CD8-positive, alpha-beta memory T cell (primary cell): ENCODE measurements at regions not wholly inside any gene's neighbourhood (a gene's known extent, or its start where the extent isn't known, plus 50 kb on each side); places are given as distances from the start of the nearest gene placed in this dataset.

Source experiments
- CTCF ChIA-PET: fragments of 350-600 bp; sonication (Branson Sonifier 250); formaldehyde crosslinking; loops from one replicate; lab custom pipeline; 2021; ENCODE audit warnings: antibody characterized with exemption; lab: Charles Lee
- POLR2A ChIA-PET: fragments of 350-600 bp; sonication (Branson Sonifier 250); formaldehyde crosslinking; loops from one replicate; lab custom pipeline; 2021; ENCODE audit warnings: antibody characterized with exemption; lab: Charles Lee
- DNase-seq, 5 donors: peaks; one replicate each; pipeline versions ENCODE4 v3.0.0 to v3.0.0-alpha.2; 2020 to 2022; ENCODE audit warnings: mixed read lengths in 1 of 5
- H3K27ac ChIP-seq: one replicate; pipeline ENCODE4 v1.7.0; 2013; ENCODE audit warnings: low read depth, mild to moderate bottlenecking, low read length, moderate library complexity
- H3K27me3 ChIP-seq: 2 replicates; pipeline ENCODE4 v1.7.0; 2013; ENCODE audit warnings: low read length, mild to moderate bottlenecking; ENCODE audit not compliant: insufficient read depth, poor library complexity, severe bottlenecking
- H3K36me3 ChIP-seq: 2 replicates; pipeline ENCODE4 v1.7.0; 2013; ENCODE audit warnings: mild to moderate bottlenecking, low read length, moderate library complexity; ENCODE audit not compliant: insufficient read depth
- H3K4me1 ChIP-seq: 2 replicates; pipeline ENCODE4 v1.7.0; 2013; ENCODE audit warnings: mild to moderate bottlenecking, low read length, moderate library complexity; ENCODE audit not compliant: insufficient read depth
- H3K4me3 ChIP-seq: 2 replicates; pipeline ENCODE4 v1.7.0; 2013; ENCODE audit warnings: mild to moderate bottlenecking, low read length
- H3K9me3 ChIP-seq: 2 replicates; pipeline ENCODE4 v1.7.0; 2013; ENCODE audit warnings: mild to moderate bottlenecking, low read length
- H3K27ac Mint-ChIP-seq, 8 donors: one replicate each; pipeline ENCODE4 v1.8.0; 2020 to 2021; ENCODE audit warnings: mixed read lengths in 8 of 8, mild to moderate bottlenecking in 6 of 8, inconsistent platforms in 3 of 8, moderate library complexity in 3 of 8
- H3K27me3 Mint-ChIP-seq, 2 donors: one replicate each; pipeline ENCODE4 v1.8.0; 2020 to 2021; ENCODE audit warnings: mixed read lengths in 2 of 2, mild to moderate bottlenecking in 1 of 2, moderate library complexity in 1 of 2
- H3K36me3 Mint-ChIP-seq, 3 donors: one replicate each; pipeline ENCODE4 v1.8.0; 2020 to 2021; ENCODE audit warnings: mixed read lengths in 3 of 3, inconsistent platforms in 1 of 3, mild to moderate bottlenecking in 1 of 3
- H3K4me1 Mint-ChIP-seq, 3 donors: one replicate each; pipeline ENCODE4 v1.8.0; 2020 to 2021; ENCODE audit warnings: mixed read lengths in 3 of 3, inconsistent platforms in 1 of 3, mild to moderate bottlenecking in 1 of 3
- H3K4me3 Mint-ChIP-seq, 7 donors: one replicate each; pipeline ENCODE4 v1.8.0; 2020 to 2021; ENCODE audit warnings: mixed read lengths in 7 of 7, mild to moderate bottlenecking in 6 of 7, moderate library complexity in 4 of 7, inconsistent platforms in 2 of 7
- H3K9me3 Mint-ChIP-seq, 5 donors: one replicate each; pipeline ENCODE4 v1.8.0; 2020 to 2022; ENCODE audit warnings: mixed read lengths in 5 of 5, mild to moderate bottlenecking in 3 of 5, moderate library complexity in 2 of 5, inconsistent platforms in 1 of 5

GRCh38 chr5:18370531-18370930, 736.3 kb downstream of the TAF11L14 start:
- no peak overlapping the region for H3K27ac Mint-ChIP-seq
- Histone ChIP-seq H3K4me3 (no peak overlapping the region), H3K36me3 (no peaks in the 10 kb centered on the region), H3K27me3 (no peaks in the 10 kb centered on the region), H3K27ac (no peak overlapping the region), H3K4me1 (no peaks in the 10 kb centered on the region), H3K9me3 (no peaks in the 10 kb centered on the region)
- DNase-seq: no peak
- CTCF ChIA-PET: no interaction called here
- H3K4me3 Mint-ChIP-seq: no peak overlapping the region
- POLR2A ChIA-PET: no interaction called here
- peaks cover 0 to 3% (median 0%) of the 10 kb centered on the region in 3 donors for H3K36me3 Mint-ChIP-seq
- H3K9me3 Mint-ChIP-seq: peaks cover 0 to 9% (median 5%) of the 10 kb centered on the region in 5 donors
- H3K27me3 Mint-ChIP-seq: no peaks in the 10 kb centered on the region
- no peaks in the 10 kb centered on the region for H3K4me1 Mint-ChIP-seq

- Mint-ChIP-seq H3K9me3 (peaks cover 3 to 14% (median 6%) of the 10 kb centered on the region in 5 donors), H3K27me3 (no peaks in the 10 kb centered on the region), H3K4me3 (no peak overlapping the region), H3K4me1 (no peaks in the 10 kb centered on the region), H3K27ac (no peak overlapping the region), H3K36me3 (peaks cover 0 to 3% (median 0%) of the 10 kb centered on the region in 3 donors)
- no peaks in the 10 kb centered on the region for H3K4me1 ChIP-seq
- no peak for DNase-seq
- no peak overlapping the region for H3K27ac ChIP-seq
- H3K36me3 ChIP-seq: no peaks in the 10 kb centered on the region
- ChIA-PET CTCF (no interaction called here), POLR2A (no interaction called here)
- no peak overlapping the region for H3K4me3 ChIP-seq
- H3K27me3 ChIP-seq: no peaks in the 10 kb centered on the region
- no peaks in the 10 kb centered on the region for H3K9me3 ChIP-seq
Observed at GRCh38 chr5:18375641-18376040, 741.4 kb downstream of the TAF11L14 start.

GRCh38 chr5:18378066-18378465, 743.8 kb downstream of the TAF11L14 start:
- no peak overlapping the region for H3K27ac ChIP-seq
- ChIA-PET POLR2A (no interaction called here), CTCF (no interaction called here)
- H3K36me3 ChIP-seq: no peaks in the 10 kb centered on the region
- H3K4me3 Mint-ChIP-seq: no peak overlapping the region
- no peaks in the 10 kb centered on the region for H3K27me3 Mint-ChIP-seq
- no peak overlapping the region for H3K27ac Mint-ChIP-seq
- H3K9me3 Mint-ChIP-seq: peaks cover 3 to 14% (median 6%) of the 10 kb centered on the region in 5 donors
- H3K4me1 Mint-ChIP-seq: no peaks in the 10 kb centered on the region
- no peaks in the 10 kb centered on the region for H3K9me3 ChIP-seq
- DNase-seq: no peak
- H3K4me3 ChIP-seq: no peak overlapping the region
- H3K27me3 ChIP-seq: no peaks in the 10 kb centered on the region
- no peaks in the 10 kb centered on the region for H3K36me3 Mint-ChIP-seq
- H3K4me1 ChIP-seq: no peaks in the 10 kb centered on the region

GRCh38 chr5:18379189-18379588, 744.9 kb downstream of the TAF11L14 start:
- ChIA-PET CTCF (no interaction called here), POLR2A (no interaction called here)
- no peaks in the 10 kb centered on the region for H3K4me1 ChIP-seq
- no peak overlapping the region for H3K27ac ChIP-seq
- H3K36me3 ChIP-seq: no peaks in the 10 kb centered on the region
- no peaks in the 10 kb centered on the region for H3K27me3 ChIP-seq
- DNase-seq: no peak
- Mint-ChIP-seq H3K9me3 (peaks cover 3 to 14% (median 6%) of the 10 kb centered on the region in 5 donors), H3K4me3 (no peak overlapping the region), H3K27ac (no peak overlapping the region), H3K36me3 (no peaks in the 10 kb centered on the region), H3K27me3 (no peaks in the 10 kb centered on the region), H3K4me1 (no peaks in the 10 kb centered on the region)
- no peak overlapping the region for H3K4me3 ChIP-seq
- H3K9me3 ChIP-seq: no peaks in the 10 kb centered on the region

- Histone ChIP-seq H3K9me3 (no peaks in the 10 kb centered on the region), H3K27me3 (no peaks in the 10 kb centered on the region), H3K4me1 (no peaks in the 10 kb centered on the region), H3K36me3 (no peaks in the 10 kb centered on the region), H3K27ac (no peak overlapping the region), H3K4me3 (no peak overlapping the region)
- DNase-seq: no peak
- Mint-ChIP-seq H3K4me1 (no peaks in the 10 kb centered on the region), H3K4me3 (no peak overlapping the region), H3K27ac (no peak overlapping the region), H3K36me3 (no peaks in the 10 kb centered on the region), H3K27me3 (no peaks in the 10 kb centered on the region), H3K9me3 (peaks cover 0 to 8% (median 6%) of the 10 kb centered on the region in 5 donors)
- POLR2A ChIA-PET: no interaction called here
- CTCF ChIA-PET: interaction anchor here (1.2 kb wide), 1 partner anchor 13 kb away, joined by 3 read pairs; no protein-coding TSS in a partner anchor
Observed at GRCh38 chr5:18380729-18381362, 746.6 kb downstream of the TAF11L14 start.

- Histone ChIP-seq H3K9me3 (no peaks in the 10 kb centered on the region), H3K4me3 (no peak overlapping the region), H3K36me3 (no peaks in the 10 kb centered on the region), H3K4me1 (no peaks in the 10 kb centered on the region), H3K27ac (no peak overlapping the region), H3K27me3 (no peaks in the 10 kb centered on the region)
- H3K27me3 Mint-ChIP-seq: no peaks in the 10 kb centered on the region
- H3K4me1 Mint-ChIP-seq: no peaks in the 10 kb centered on the region
- H3K36me3 Mint-ChIP-seq: no peaks in the 10 kb centered on the region
- H3K27ac Mint-ChIP-seq: no peak overlapping the region
- H3K9me3 Mint-ChIP-seq: peaks cover 0 to 2% (median 0%) of the 10 kb centered on the region in 5 donors
- no peak overlapping the region for H3K4me3 Mint-ChIP-seq
- DNase-seq: no peak
- ChIA-PET POLR2A (no interaction called here), CTCF (interaction anchor here (0.7 to 0.9 kb wide), 2 partner anchors 10 to 12 kb away, joined by 3 read pairs; no protein-coding TSS in a partner anchor)
Observed at GRCh38 chr5:18393565-18394442, 759.5 kb downstream of the TAF11L14 start.

GRCh38 chr5:18394443-18394804, 760.2 kb downstream of the TAF11L14 start:
- CTCF ChIA-PET: interaction anchor here (0.9 kb wide), 1 partner anchor 11 kb away, joined by 3 read pairs; no protein-coding TSS in a partner anchor

More at GRCh38 chr5:18394443-18394804, 760.2 kb downstream of the TAF11L14 start:
- H3K4me3 Mint-ChIP-seq: no peak overlapping the region
- no peak for DNase-seq
- POLR2A ChIA-PET: no interaction called here
- H3K27ac Mint-ChIP-seq: no peak overlapping the region
- H3K9me3 Mint-ChIP-seq: no peaks in the 10 kb centered on the region
- Histone ChIP-seq H3K4me3 (no peak overlapping the region), H3K9me3 (no peaks in the 10 kb centered on the region), H3K4me1 (no peaks in the 10 kb centered on the region), H3K27me3 (no peaks in the 10 kb centered on the region), H3K27ac (no peak overlapping the region), H3K36me3 (no peaks in the 10 kb centered on the region)
- H3K36me3 Mint-ChIP-seq: no peaks in the 10 kb centered on the region
- no peaks in the 10 kb centered on the region for H3K27me3 Mint-ChIP-seq
- H3K4me1 Mint-ChIP-seq: no peaks in the 10 kb centered on the region
